HG03469 (cell line): ENCODE measurements at regions not wholly inside any gene's neighbourhood (a gene's known extent, or its start where the extent isn't known, plus 50 kb on each side); places are given as distances from the start of the nearest gene placed in this dataset.

ENCODE experiments used
- ATAC-seq: cut with Tn5 transposase; IDR thresholded peaks from one replicate; pipeline ENCODE4 v1.9.1; 2021; ENCODE audit warnings: mild to moderate bottlenecking, moderate library complexity, moderate number of reproducible peaks; ENCODE audit not compliant: unreplicated experiment

- ATAC-seq: no peak
Measured at GRCh38 chr13:61874970-61875579, 459.4 kb upstream of the PCDH20 start.

- ATAC-seq: no peak
Measured at GRCh38 chr13:61873717-61874116, 458.1 kb upstream of the PCDH20 start.

GRCh38 chr13:61857198-61857597 is 441.5 kb upstream of the PCDH20 start:
- no peak for ATAC-seq

- no peak for ATAC-seq
Measured at GRCh38 chr13:61852116-61852619, 436.5 kb upstream of the PCDH20 start.

GRCh38 chr13:61850794-61851193 is 435.1 kb upstream of the PCDH20 start:
- ATAC-seq: no peak

- no peak for ATAC-seq
Measured at GRCh38 chr13:61838568-61838967, 422.9 kb upstream of the PCDH20 start.

- no peak for ATAC-seq
Measured at GRCh38 chr13:61833228-61833627, 417.6 kb upstream of the PCDH20 start.

- no peak for ATAC-seq
Measured at GRCh38 chr13:61831026-61831425, 415.4 kb upstream of the PCDH20 start.

- no peak for ATAC-seq
Measured at GRCh38 chr13:61830475-61830874, 414.8 kb upstream of the PCDH20 start.

- ATAC-seq: no peak
Measured at GRCh38 chr13:61824168-61824567, 408.5 kb upstream of the PCDH20 start.

GRCh38 chr13:61812286-61812685 is 396.6 kb upstream of the PCDH20 start:
- no peak for ATAC-seq

- no peak for ATAC-seq
Measured at GRCh38 chr13:61810065-61810464, 394.4 kb upstream of the PCDH20 start.

- no peak for ATAC-seq
Measured at GRCh38 chr13:61797397-61797796, 381.7 kb upstream of the PCDH20 start.

GRCh38 chr13:61795580-61795979 is 379.9 kb upstream of the PCDH20 start:
- no peak for ATAC-seq

- no peak for ATAC-seq
Measured at GRCh38 chr13:61779456-61779855, 363.8 kb upstream of the PCDH20 start.

GRCh38 chr13:61778531-61778930 is 362.9 kb upstream of the PCDH20 start:
- no peak for ATAC-seq

GRCh38 chr13:61777899-61778298 is 362.2 kb upstream of the PCDH20 start:
- no peak for ATAC-seq

GRCh38 chr13:61777271-61777670 is 361.6 kb upstream of the PCDH20 start:
- ATAC-seq: no peak

GRCh38 chr13:61774903-61775302 is 359.3 kb upstream of the PCDH20 start:
- ATAC-seq: no peak

- no peak for ATAC-seq
Measured at GRCh38 chr13:61770681-61771080, 355.0 kb upstream of the PCDH20 start.

- ATAC-seq: no peak
Measured at GRCh38 chr13:61768175-61768574, 352.5 kb upstream of the PCDH20 start.

- no peak for ATAC-seq
Measured at GRCh38 chr13:61766667-61767058, 351.0 kb upstream of the PCDH20 start.
